ELR (cell line): ENCODE measurements at regions not wholly inside any gene's neighbourhood (a gene's known extent, or its start where the extent isn't known, plus 50 kb on each side); places are given as distances from the start of the nearest gene placed in this dataset.

ENCODE experiments used
- DNase-seq: peaks from one replicate; pipeline ENCODE4 v3.0.0-alpha.2; 2015; ENCODE audit warnings: low read depth

DNA sequence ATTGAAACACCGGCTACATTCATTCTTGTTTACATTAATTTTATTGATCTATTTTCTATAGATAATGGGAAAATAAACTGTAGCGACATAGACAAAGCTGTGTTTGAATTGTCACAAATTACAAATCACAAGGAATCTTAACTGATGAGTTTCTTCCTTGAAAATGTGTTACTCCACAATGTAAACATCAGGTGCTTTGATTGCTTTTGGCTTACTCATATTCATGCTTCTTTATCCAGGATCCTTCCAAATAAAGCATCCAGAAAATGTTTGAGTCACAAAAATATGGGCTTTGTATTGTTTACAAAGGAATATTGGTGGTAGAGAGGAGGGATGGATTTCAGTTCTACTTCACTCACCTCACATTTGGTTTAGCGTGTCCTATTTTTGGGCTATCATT is 64.0 kb downstream of the BMP2 start:
- DNase-seq: no peak

DNA sequence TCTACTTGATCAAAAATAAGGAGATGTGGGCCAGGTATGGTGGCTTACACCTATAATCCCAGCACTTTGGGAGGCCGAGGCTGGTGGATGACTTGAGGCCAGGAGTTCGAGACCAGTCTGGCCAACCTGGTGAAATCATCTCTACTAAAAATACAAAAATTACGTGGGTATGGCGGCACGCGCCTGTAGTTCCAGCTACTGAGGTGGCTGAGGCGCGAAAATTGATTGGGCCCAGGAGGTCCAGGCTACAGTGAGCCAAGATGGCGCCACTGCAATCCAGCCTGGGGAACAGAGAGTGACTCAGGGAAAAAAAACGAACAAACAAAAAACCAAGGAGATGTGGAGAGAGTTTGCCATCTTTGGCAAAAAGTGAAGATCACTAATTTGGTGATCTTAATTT is 65.3 kb downstream of the BMP2 start:
- DNase-seq: no peak

DNA sequence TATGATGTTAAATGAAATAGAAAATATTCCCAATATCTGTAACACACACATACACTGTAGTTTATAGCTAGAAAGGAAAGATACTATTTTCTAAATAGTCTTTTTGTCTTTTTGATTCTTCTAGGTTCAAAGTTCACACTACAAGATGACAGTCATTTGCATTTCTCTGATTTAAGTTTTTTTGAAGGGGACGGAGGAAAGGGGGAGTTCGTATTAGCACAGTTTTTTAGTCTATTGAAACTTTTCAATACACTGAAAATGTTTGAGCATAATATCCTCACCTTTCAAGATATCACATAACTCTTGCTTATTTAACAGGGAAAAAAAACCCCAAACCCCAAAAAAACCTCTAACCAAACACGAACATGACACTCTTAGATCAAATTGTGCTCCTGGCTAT is 68.1 kb downstream of the BMP2 start:
- no peak for DNase-seq

DNA sequence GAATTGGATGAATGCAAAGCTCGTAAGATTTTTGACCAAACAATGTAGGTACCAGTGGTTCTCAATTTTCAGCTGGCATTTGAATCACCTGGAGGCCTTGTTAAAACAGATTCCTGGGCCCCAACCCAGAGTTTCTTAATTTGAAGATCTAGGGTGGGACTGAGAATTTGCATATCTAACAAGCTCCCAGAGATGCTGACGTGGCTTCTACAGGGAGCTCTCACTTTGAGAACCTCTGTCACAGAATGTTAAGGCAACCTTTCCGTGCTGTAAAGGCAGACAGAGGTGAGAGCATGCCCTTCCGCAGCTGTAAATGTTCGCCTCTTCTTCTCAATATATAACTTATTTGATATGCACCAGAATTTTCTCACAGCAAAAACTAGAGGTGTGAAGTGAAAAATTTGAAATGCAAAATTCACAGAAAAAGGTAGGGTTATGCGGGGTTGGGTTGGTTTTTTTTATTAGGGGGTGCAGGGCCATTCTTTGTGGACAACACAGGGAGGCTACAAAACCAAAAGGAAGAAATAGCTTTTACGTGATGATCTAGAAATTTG is 69.4 kb downstream of the BMP2 start:
- no peak for DNase-seq

DNA sequence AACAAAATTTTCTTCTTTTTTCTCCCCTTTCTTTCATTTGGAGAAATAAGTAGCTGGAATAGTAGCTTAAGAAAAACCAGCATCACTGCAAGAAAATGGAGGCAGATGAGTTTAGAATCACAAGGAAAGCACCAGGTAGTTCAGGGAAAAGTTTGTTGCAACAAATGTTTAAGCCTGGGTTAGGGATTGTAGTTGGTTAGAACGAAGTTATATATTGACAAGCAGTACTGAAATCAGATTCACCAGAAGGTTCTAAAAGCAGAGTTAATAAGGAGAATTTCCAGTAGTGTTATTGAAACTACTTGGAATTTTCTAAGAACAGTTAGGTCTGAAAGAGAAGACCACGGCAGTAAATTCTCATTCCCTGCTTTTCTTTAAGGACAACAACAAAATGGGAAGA is 70.2 kb downstream of the BMP2 start:
- DNase-seq: no peak

DNA sequence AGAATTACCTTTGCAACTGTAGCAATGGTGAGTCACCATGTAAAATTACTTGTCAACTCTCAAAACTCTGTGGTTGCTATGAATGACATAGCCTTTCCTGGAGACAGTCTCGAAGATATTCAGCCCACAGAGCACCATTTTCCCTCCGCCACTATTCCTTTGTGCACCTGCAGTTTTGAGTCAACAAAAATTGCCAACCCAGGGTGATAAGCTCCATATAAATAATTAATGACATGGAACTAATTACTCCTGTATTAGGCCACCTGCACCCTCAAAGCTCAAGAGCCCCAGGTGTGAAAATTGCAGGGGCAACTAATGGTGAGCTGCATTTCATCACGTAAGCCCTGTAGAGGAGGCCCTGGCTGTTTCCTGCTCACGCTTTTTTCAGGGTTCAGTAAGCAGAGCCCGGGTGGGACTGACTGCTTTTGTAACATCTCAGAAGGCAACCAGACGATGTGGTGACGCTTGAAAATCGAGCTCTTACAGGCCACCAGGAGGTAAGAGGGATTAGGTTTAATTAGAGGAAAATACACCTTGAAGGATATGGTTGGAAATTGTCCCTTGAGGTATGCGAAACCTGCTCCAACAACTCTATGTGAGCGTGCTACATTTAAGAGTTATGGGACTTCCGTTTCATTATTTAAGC is 70.8 kb downstream of the BMP2 start:
- DNase-seq: no peak

DNA sequence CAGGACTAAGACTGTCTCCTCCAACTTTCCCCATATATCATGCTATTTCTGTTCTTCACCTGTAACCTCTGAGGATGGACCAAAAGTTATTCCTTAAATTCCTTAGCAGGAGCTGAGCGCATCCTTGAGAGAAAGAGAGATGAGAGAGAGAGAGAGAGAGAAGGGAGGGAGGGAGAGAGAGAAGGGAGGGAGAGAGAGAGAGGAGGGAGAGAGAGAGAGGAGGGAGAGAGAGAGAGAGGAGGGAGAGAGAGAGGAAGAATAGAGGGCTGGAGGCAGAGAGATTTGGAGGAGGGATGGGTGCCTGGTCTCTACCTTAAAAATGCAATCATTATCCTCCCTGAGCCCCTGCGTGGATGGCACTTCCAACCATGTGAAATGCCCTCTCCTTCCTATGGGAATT is 73.6 kb downstream of the BMP2 start:
- no peak for DNase-seq

DNA sequence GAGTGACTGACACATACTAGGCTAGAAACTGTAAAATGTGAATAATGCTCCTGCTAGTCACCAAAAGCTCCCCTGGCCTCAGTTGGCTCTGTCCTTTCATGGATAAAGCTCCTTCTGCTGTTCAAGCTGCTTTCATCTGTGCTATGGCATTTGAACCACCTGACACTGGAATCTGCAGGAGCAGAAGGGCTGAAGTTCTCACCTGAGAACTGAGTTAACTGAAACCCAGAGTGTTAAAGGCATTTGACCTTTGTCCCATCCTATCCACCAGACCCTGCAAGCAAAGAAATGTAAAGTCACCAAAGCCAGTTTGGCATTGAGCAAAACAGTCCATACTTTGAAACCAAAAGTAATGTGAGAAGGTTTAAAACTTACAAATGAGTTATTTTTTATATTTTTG is 77.7 kb downstream of the BMP2 start:
- DNase-seq: no peak

DNA sequence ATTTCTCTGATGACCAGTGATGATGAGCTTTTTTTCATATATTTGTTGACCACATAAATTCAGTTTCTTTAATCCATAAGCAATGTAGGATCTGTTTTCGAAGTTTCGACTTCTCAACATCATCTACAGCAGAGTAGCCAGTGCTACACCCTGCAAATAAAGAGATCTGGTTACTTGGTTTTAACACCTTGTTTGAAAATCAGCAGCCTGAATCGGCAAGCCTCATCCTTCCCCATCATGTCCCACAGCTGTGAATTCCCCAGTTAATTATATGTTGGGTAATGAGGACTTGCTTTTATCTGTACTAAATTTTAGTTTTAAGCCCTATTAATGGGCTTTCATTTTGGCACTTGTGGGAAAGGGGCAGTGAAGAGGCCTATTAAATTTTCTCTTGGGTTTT is 80.6 kb downstream of the BMP2 start:
- no peak for DNase-seq

DNA sequence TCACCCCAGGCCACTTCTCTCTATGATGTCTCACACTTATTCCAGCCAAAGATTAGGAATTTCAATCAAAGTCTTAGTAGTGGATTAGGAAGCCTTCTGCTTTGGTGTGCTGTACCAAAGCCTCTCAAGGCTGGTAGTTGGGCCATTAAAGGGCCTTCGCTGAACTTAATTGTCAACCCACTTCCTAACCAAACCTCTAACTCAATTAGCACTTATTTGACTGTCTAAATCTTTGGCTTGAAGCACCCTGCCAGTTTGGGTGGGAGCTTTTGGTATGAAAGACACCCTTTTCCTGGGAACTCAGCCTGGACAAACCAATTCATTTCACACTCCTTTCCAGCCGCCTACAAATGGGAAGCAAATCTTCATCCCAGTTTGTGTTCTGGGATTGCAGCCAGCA is 81.5 kb downstream of the BMP2 start:
- DNase-seq: no peak

DNA sequence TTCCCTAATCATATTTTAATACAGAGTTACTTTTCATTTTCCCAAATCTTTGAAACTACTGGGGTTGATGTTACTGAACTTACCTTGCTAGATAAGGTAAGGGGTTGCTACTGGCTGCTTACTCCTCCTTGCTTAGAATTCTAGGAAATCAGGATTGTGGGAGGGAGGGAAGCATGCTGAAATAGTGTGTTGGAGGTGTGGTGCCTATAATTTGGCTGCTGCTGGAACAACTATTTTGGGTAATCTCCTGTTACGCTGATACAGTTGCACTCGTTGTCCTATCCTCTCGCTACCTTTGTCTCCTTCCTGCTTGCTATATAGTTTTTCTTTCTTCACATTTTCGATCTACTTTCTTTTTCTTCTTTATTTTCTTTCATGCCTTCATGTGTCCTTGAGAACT is 83.7 kb downstream of the BMP2 start:
- DNase-seq: no peak

DNA sequence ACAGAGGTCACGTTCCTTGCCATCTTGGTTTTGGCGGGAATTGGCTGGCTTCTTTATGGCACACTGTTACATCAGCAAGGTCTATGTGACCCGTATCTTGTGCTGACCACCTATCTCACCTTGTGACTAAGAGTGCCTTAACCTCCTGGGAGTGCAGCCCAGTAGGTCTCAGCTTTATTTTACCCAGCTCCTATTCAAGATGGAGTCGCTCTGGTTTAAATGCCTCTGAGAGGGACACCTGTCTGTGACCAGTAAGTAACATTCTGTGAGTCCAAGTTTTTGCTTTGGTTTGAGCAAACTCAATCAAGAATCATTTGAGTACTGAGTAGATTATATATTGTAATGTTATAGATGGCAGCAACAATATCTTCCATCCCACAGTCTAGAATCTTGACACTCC is 85.0 kb downstream of the BMP2 start:
- no peak for DNase-seq

DNA sequence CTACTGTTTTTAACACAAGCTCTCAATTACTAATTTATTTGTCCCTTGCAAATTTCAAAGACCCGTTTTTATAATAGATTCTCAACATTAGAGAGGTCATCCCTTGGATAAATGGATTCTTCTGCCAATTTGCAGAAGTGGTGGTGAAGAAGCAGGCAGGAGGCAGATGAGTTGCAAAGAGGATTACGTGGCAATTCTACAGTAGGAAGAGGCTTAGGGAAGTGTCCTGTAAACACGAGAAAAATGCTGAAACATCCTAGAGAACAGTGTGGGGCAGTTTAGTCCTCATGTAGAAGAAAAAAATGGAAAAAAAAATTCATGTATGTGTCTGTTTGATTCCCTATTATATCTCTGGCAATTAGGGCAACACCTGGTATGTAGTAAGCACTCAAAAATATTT is 87.6 kb downstream of the BMP2 start:
- no peak for DNase-seq

DNA sequence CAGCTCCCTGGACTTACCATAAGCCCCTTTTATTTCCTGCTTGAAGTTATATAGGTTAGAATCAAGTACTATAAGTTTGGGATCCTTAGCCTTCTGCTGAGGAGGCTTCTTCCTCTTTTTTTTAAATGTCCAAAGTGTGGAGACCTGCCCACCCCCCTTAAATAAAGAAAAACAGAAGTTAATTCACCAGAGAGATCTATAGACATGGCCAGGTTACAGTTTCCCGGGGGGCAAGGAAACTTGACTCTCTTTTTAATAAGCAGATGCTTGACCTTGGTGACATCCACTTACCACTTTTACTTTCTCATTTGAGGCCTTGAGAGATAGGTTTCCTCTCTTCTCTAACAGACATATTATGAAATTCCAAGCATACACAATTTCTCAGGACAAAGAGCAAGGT is 88.3 kb downstream of the BMP2 start:
- no peak for DNase-seq

DNA sequence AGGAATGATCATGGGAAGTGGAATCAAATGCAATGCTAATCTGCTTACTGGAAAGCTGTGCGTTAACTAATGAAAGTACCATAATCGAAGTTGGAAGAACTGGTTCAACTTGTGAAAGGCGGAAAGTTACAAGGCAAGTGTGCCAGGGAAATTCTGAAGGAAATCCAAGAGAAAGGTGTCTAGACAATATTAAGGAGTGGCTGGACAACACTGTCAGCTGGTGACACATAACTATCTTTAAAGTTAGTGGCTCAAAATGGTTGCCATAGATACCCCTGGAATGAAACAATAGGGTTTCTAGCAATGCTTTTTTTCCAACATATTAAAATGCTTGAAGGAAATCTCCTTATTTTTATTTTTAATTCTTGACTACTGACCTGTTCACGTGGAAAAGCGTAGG is 90.4 kb downstream of the BMP2 start:
- no peak for DNase-seq

DNA sequence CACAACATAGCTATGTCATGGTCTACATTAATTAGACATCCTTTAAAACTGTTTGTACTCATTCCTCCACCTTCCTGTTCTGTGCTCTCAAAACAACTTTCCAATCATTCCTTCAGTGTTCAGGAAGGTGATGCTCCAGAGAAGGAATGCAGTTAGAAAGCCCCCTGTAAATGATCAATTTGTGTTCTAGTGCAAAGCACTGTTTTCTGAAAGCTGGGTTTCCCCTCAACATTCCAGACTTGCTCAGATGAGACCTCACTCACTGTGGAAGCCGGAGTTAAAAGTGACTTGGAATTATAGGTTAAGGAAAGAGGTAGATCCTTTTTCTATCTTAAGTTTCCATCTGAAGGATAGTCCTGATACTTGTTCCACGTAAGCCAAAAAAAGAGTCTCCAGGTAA is 95.9 kb downstream of the BMP2 start:
- DNase-seq: no peak

DNA sequence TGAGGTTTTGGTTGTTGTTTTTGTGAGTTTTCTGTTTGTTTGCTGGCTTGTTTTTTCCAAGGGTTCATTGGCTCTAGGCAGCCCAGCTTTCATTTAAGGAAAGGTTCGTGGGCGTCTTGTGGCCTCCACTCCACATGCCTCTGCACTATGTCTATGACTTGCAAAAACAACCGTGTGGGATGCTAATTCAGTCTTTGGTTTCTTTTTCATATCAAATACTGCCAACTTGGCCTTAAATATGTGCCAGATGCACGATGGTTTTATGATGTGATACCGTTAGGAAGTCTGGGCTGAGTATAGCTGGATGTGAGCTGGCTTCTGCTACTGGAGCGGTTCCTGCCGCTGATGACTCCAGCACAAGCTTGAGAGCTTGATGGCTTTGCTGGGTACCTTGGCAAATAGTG is 96.3 kb downstream of the BMP2 start:
- no peak for DNase-seq

DNA sequence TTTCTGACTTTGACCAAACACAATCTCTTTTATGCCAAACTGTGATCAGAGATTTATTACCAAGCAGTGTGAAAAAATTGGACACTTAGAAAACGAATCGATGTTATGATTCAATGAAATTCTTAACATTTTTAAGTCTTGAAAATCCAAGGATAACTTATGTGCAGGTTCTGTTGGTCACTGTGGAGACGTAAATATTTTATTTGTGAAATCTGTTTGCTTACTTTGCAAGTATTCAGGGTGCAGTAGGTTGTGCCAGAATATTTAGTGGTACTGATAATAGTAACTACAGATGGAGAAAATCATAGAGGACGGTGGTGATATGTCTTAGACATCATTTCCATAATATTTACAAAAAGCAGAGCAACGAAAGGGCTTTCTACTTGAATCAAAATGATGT is 97.3 kb downstream of the BMP2 start:
- no peak for DNase-seq

DNA sequence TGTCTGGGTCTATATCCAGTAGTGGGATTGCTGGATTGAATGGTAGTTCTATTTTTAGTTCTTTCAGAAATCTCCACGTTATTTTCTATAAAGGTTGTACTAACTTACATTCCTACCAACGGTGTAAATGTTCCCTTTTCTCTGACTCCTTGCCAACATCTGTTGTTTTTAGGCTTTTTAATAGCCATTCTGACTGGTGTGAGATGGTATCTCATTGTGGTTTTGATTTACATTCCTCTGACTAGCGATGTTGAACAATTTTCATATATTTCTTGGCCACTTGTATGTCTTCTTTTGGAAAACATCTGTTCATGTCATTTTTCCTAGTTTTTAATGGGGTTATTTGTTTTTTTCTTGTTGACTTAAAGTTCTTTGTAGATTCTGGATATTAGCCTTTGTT is 99.3 kb downstream of the BMP2 start:
- no peak for DNase-seq

DNA sequence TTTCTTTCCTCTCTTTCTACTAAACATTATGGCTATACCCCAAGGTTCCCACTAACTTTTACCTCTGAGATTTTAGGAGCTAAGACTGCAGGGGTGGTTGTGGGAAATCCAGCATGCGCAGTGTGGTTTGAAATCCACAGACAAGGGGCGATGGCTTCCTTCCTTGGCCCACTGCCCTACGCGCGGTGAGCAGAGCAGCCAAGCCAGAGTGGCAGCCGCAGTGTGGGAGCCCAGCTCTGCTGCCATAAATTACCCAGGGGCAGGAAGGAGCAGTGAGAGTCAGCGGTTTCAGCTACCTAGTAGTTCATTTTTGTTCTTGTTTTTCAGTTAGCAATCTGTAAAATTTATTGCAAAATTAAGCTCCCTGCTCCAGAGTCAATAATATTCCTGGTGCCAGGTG is 101.4 kb downstream of the BMP2 start:
- no peak for DNase-seq

DNA sequence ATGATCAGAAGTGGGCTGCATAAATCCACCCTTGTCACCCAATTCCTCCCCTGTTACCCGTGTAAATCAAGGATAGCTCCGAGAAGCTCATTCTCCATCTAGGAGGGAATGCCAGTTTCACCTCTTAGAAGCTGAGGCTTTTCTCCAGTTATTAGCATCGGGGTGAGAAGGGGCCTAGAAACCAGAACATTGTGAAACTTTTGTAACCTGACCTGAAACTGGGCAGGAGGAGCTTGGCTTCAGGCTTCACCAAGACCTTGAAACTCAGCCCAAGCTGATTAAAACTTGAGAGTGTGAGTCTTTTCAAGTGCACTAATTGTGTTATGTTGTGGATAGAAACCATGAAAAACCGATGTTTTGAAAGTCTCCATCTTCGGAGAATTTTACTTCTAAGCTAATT is 103.1 kb downstream of the BMP2 start:
- no peak for DNase-seq

DNA sequence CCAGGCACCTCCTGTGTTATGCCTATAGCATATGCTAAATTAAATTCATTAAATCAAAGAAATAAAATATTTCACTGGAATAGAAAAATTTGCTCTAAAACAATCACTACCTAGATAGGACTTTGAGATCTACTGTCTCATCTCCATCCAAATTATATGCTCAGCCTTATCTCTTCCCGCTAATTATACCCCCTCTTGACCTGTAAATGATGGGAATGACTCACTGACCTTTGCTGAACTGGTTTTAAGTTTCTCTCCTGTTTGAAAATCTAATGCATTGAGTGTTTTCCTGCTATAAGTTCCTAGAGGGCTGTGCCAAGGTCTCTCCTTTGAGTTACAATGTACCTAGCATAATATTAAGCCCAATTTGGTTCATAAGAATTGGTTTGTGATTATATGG is 110.1 kb downstream of the BMP2 start:
- no peak for DNase-seq

DNA sequence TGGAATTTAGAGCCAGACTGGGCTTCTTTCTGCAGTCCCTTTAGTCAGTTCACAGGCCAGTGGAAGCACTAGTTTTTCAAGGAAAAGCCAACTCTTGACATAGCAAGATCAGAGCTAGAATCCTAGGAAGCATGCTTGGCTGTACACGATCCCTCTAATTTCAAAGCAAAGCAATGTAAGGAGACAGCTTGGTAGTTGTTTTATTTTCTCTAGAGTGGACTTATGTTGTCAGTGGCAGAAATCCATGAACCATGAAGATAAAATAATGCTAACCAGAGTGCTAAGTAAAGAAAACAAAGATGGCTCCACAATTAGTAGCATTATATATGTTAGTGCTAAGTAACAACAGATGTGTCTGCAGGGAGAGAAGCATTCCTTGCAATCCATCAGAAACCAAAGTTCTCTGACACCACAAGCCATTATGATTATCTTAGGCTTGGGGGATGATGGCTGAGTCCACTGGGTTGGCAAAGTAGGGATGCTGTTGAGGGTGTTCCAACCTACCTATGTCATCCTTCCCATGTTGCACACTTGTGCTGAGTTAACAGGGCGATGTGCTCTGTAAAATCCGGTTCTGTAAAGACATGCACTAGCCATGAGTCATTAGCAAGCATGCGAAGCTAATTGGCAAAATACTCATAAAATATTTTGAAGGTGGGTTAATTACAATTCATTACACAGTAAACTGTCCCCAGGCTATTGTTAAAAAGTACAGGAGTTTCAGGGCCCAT is 115.2 kb downstream of the BMP2 start:
- no peak for DNase-seq

DNA sequence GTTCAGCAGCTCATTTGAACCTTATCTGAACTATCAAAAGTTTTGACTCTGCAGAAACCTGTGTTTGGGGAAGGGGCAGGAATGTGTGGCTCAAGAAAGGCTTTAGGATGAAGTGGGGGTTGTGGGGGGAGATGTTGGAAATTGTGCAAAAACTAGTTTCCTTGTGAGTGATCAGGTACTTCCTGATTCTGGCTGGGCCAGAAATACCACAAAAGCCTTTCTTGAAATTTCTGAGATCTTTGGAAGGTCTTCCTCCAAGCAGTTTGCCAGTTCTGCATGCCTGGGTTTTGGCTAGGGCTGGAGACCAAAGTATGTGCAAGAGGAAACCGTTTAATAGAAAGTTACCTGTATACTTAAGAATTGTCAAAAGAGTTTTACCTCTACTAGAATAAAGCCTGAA is 116.6 kb downstream of the BMP2 start:
- no peak for DNase-seq
